GM12865 (cell line): ENCODE measurements at regions not wholly inside any gene's neighbourhood (a gene's known extent, or its start where the extent isn't known, plus 50 kb on each side); places are given as distances from the start of the nearest gene placed in this dataset.

Experiments used
- DNase-seq: peaks from one replicate; pipeline ENCODE4 v3.0.0; 2010; ENCODE audit warnings: low read depth
- H3K4me3 ChIP-seq: 2 replicates; pipeline ENCODE4 v1.5.1; 2011; ENCODE audit warnings: mild to moderate bottlenecking, low read depth, low read length, control low read depth
- TF ChIP-seq, protein P1 (sequence below): IDR thresholded peaks from 2 replicates; pipeline ENCODE4 v1.5.1; 2011; ENCODE audit warnings: low read length, control low read depth, low read depth, inconsistent platforms; ENCODE audit not compliant: insufficient read depth; ENCODE audit errors: missing control alignments

DNA sequence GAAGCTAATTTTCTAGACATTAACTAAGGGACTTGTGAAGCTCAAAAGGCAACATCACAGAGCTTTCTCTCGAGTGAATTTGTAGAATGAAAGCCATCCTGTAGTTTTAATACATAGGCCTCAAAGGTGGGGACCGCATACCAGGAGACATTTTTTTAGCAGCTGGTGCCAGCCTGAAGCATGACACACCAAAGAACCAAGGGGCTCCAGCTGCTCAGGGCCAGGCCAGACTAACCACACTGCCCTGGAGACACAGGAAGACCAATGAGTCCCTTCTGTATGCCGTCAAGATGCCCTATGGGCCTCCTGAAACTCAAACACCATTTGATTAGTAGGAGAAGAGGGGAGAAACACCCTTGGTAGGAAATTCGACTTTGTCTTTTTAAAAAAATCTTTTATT is 113.9 kb upstream of the CACNA1E start:
- TF ChIP-seq, protein P1, sequence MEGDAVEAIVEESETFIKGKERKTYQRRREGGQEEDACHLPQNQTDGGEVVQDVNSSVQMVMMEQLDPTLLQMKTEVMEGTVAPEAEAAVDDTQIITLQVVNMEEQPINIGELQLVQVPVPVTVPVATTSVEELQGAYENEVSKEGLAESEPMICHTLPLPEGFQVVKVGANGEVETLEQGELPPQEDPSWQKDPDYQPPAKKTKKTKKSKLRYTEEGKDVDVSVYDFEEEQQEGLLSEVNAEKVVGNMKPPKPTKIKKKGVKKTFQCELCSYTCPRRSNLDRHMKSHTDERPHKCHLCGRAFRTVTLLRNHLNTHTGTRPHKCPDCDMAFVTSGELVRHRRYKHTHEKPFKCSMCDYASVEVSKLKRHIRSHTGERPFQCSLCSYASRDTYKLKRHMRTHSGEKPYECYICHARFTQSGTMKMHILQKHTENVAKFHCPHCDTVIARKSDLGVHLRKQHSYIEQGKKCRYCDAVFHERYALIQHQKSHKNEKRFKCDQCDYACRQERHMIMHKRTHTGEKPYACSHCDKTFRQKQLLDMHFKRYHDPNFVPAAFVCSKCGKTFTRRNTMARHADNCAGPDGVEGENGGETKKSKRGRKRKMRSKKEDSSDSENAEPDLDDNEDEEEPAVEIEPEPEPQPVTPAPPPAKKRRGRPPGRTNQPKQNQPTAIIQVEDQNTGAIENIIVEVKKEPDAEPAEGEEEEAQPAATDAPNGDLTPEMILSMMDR = no peak
- no peak for DNase-seq
- no peak overlapping the region for H3K4me3 ChIP-seq

DNA sequence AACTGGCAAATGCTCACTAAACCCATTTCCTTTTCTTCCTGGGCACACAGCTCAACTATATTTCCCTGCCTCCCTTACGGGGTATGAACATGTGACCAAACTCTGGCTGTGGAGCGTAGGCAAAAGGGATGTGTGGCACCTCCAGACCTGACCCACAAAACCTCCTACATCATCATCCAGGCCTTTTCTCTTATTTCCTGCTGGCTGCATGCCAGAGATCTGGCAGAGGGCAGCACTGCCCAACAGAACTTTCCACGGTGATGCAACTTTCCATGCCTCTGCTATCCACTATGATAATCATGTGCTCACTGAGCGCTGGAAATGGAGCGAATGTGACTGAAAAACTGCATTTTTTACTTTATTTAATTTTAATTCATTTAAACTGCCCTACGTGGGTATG is 99.6 kb upstream of the CACNA1E start:
- no peak for DNase-seq
- TF ChIP-seq, protein P1 = no peak
- no peak overlapping the region for H3K4me3 ChIP-seq

DNA sequence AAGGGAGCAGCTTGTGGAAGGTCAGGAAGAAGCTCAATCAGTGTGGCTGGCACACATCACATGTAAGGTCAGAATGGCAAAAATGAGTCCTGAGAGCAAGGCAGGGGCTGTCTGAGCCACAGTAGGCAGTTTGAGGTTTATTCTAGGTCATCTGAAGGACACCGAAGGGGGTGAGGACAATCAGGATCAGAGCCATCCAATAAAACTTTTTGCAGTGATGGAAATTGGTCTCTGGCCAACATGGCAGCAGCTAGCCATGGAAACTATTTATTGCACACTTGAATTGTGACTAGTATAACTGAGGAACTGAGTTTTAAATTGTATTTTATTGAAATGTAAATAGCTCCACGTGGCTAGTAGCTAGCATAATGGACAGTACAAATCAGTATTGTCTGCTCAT is 97.0 kb upstream of the CACNA1E start:
- TF ChIP-seq, protein P1 = no peak
- H3K4me3 ChIP-seq = no peak overlapping the region
- DNase-seq = no peak

DNA sequence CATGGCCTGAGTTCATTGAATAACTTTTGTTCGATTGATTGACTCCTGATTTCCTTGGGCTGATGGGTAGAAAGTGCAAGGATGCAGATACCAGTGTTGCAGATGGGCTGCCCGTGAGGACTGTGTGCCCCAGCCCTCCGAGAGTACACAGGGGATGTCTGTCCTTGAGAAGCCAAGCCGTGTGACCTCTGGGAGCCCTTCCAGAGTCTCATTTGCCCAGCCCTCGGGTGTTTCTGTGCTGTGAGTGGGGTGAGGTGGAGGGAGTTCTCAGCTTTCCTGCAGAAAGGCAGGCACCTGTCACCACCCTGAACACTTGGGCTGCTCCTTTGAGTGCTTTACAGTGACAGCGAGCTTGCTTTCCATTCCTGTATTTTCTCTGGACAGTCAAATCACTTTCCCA is 96.4 kb upstream of the CACNA1E start:
- H3K4me3 ChIP-seq = no peak overlapping the region
- TF ChIP-seq, protein P1 = no peak
- no peak for DNase-seq

DNA sequence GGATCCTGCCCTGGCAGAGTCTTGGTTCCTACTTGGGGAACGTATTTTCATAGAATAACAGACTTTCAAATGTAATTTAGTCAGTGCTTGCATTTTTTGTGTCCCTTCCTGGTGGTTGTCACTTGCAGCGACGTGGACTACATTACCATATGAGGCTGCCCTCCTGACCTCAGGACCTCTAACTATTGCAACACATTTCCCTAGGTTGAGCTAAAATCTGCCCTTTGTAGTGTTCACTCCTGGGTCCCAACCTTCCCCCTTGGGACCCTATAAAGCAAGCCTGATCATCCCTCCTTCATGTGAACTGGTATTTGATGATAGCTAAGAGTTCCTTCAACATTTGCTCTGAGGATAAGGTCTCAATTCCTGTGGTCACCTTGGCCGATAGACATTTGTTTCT is 95.6 kb upstream of the CACNA1E start:
- no peak for DNase-seq
- TF ChIP-seq, protein P1 = no peak
- H3K4me3 ChIP-seq = no peak overlapping the region

DNA sequence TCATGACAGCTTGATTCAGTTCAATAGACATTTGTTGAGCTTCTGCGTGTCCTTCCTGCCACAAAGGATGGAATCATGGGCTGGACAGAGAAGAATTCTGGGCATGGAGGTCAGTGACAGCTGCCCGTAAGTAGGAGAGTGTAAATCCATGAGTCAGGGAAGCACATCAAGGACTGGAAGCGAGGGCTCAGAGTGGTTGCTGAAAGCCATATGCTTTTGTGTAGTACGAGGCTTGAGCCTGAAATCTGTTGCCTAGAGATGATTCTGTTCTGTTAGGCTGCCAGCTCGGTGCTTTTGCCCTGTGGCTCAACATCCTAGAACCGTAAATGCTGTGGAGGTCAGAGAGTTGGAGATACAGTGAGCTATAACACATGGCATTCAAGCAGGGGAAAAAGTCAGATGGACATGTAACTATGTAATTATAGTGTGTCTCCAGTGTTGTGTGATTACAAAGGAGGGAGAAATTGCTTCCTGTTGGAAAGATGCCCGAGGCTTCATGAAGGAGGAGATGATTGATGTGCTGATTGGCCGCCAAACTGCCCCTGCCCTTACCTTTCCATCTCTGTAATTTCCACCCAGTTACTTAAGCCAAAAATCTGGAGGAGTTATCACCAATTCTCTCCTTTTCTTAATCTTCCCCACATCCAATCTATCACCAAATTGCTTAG is 92.8 kb upstream of the CACNA1E start:
- no peak for DNase-seq
- H3K4me3 ChIP-seq = no peak overlapping the region
- TF ChIP-seq, protein P1 = no peak

DNA sequence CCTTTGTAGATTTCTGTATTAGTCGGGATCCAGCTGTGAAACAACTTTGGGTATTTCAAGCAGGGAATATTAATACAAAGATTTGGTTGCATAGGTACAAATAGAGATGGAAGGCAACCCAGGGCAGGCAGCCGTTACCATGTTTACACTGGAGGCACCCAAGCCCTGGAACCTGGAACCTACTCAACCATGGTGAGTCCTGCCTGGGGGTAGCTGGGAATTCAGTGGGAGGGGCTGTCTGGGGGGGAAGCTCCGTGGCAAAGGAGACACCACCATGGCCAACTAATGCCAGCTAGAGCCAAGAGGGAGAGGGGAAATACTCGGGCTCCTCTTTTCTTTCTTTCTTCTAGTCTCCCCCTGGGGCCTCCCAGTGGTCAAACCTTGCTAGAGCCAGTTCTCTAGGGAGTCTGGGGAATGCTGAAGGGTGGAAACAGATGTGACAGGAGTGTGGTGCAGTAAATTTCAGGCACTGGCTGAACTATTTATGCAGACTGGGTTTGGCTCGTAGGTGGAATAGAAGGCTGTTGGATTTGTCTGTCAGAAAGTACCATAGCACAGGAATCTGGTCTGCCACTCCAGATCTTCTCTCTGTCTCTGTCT is 91.9 kb upstream of the CACNA1E start:
- TF ChIP-seq, protein P1 = peak; percentile 5
- no peak overlapping the region for H3K4me3 ChIP-seq
- DNase-seq = no peak
